ENCODE measurements at regions not wholly inside any gene's neighbourhood (a gene's known extent, or its start where the extent isn't known, plus 50 kb on each side); places are given as distances from the start of the nearest gene placed in this dataset.

- peaks cover 13% of the 10 kb centered on the region for H3K4me1 Mint-ChIP-seq
- peaks cover 15% of the 10 kb centered on the region for H3K9me3 Mint-ChIP-seq
- no peak for DNase-seq (ENCODE audit: low spot score in 2 of 2, unreplicated experiment in 2 of 2)
- H3K27ac Mint-ChIP-seq: no peak overlapping the region
- peaks cover 10% of the 10 kb centered on the region for H3K36me3 Mint-ChIP-seq
- no peaks in the 10 kb centered on the region for H3K27me3 Mint-ChIP-seq (ENCODE audit: low read depth)
- H3K4me3 Mint-ChIP-seq: no peak overlapping the region
- TF ChIP-seq CTCF (IDR thresholded peaks at IDR 0.05; ENCODE audit: unreplicated experiment): no peak
These were observed 186.8 kb downstream of the BTG1 start for GRCh38 chr12:91958816-91959215.

GRCh38 chr12:91954747-91955146, 190.9 kb downstream of the BTG1 start:
- peaks cover 10% of the 10 kb centered on the region for H3K36me3 Mint-ChIP-seq
- no peak overlapping the region for H3K4me3 Mint-ChIP-seq
- peak overlapping the region; percentile 0 for H3K27ac Mint-ChIP-seq
- peaks cover 15% of the 10 kb centered on the region for H3K9me3 Mint-ChIP-seq
- no peak for TF ChIP-seq CTCF (IDR thresholded peaks at IDR 0.05; ENCODE audit: unreplicated experiment)
- DNase-seq (ENCODE audit: low spot score in 2 of 2, unreplicated experiment in 2 of 2): no peak
- peaks cover 22% of the 10 kb centered on the region for H3K4me1 Mint-ChIP-seq
- H3K27me3 Mint-ChIP-seq (ENCODE audit: low read depth): no peaks in the 10 kb centered on the region

- Mint-ChIP-seq H3K4me3 (no peak overlapping the region), H3K9me3 (peaks cover 15% of the 10 kb centered on the region), H3K36me3 (peaks cover 10% of the 10 kb centered on the region), H3K27ac (peak overlapping the region; percentile 0), H3K4me1 (peaks cover 22% of the 10 kb centered on the region), H3K27me3 (ENCODE audit: low read depth) (no peaks in the 10 kb centered on the region)
- TF ChIP-seq CTCF (IDR thresholded peaks at IDR 0.05; ENCODE audit: unreplicated experiment): no peak
- DNase-seq (ENCODE audit: low spot score in 2 of 2, unreplicated experiment in 2 of 2): no peak
These were observed 191.3 kb downstream of the BTG1 start for GRCh38 chr12:91954326-91954725.

- H3K9me3 Mint-ChIP-seq: peaks cover 15% of the 10 kb centered on the region
- no peak overlapping the region for H3K4me3 Mint-ChIP-seq
- no peak for TF ChIP-seq CTCF (IDR thresholded peaks at IDR 0.05; ENCODE audit: unreplicated experiment)
- no peaks in the 10 kb centered on the region for H3K27me3 Mint-ChIP-seq (ENCODE audit: low read depth)
- no peak for DNase-seq (ENCODE audit: low spot score in 2 of 2, unreplicated experiment in 2 of 2)
- H3K4me1 Mint-ChIP-seq: peaks cover 22% of the 10 kb centered on the region
- H3K27ac Mint-ChIP-seq: no peak overlapping the region
- H3K36me3 Mint-ChIP-seq: peaks cover 10% of the 10 kb centered on the region
These were observed 192.7 kb downstream of the BTG1 start for GRCh38 chr12:91952916-91953315.

GRCh38 chr12:91951571-91951970, 194.1 kb downstream of the BTG1 start:
- Mint-ChIP-seq H3K27ac (no peak overlapping the region), H3K27me3 (ENCODE audit: low read depth) (no peaks in the 10 kb centered on the region), H3K4me1 (peaks cover 22% of the 10 kb centered on the region)

More at GRCh38 chr12:91951571-91951970, 194.1 kb downstream of the BTG1 start:
- TF ChIP-seq CTCF (IDR thresholded peaks at IDR 0.05; ENCODE audit: unreplicated experiment): no peak
- Mint-ChIP-seq H3K4me3 (no peak overlapping the region), H3K36me3 (peaks cover 10% of the 10 kb centered on the region), H3K9me3 (peaks cover 10% of the 10 kb centered on the region)
- DNase-seq (ENCODE audit: low spot score in 2 of 2, unreplicated experiment in 2 of 2): no peak

All from mesothelial cell of epicardium (in vitro differentiated cells).